IMR-90 (cell line): ENCODE measurements at regions not wholly inside any gene's neighbourhood (a gene's known extent, or its start where the extent isn't known, plus 50 kb on each side); places are given as distances from the start of the nearest gene placed in this dataset.

Source experiments
- ATAC-seq: fragments of 200-7000 bp; cut with Tn5 transposase; 2 replicates; pipeline ENCODE4 v1.9.1; 2020; ENCODE audit warnings: low read depth, mild to moderate bottlenecking, moderate library complexity
- BruUV-seq: library from RNA; stranded (reverse); fragments of 400-500 nt; replicated peaks from 2 replicates; lab custom pipeline; 2021; lab: Mats Ljungman, UMichigan
- CTCF ChIA-PET: fragments of 300-600 bp; formaldehyde crosslinking; extraction: SDS; loops from one replicate; lab custom pipeline; 2021; ENCODE audit warnings: antibody characterized with exemption; lab: Yijun Ruan, JAX
- POLR2A ChIA-PET: fragments of 300-600 bp; sonication (Branson Sonifier 250); formaldehyde crosslinking; loops from one replicate; lab custom pipeline; 2022; ENCODE audit warnings: antibody characterized with exemption; ENCODE audit not compliant: unreplicated experiment; lab: Charles Lee
- DNase-seq: peaks from one replicate; pipeline ENCODE4 v3.0.0; 2013
- H2AFZ ChIP-seq: replicated peaks from 2 replicates; pipeline ENCODE3; 2013; ENCODE audit warnings: low read length, mild to moderate bottlenecking; ENCODE audit not compliant: poor library complexity
- H2AK5ac ChIP-seq: 2 replicates; pipeline ENCODE4 v1.6.1; 2013; ENCODE audit warnings: low read depth, low read length, inconsistent platforms
- H2AK9ac ChIP-seq: replicated peaks from 2 replicates; pipeline ENCODE3; 2013; ENCODE audit warnings: mild to moderate bottlenecking, low read depth, low read length, moderate library complexity; ENCODE audit not compliant: poor library complexity
- H2BK120ac ChIP-seq: 2 replicates; pipeline ENCODE4 v1.6.1; 2013; ENCODE audit warnings: low read depth, low read length, inconsistent platforms
- H2BK15ac ChIP-seq: 3 replicates; pipeline ENCODE4 v1.6.1; 2013; ENCODE audit warnings: low read depth, low read length, inconsistent platforms
- H2BK20ac ChIP-seq: 2 replicates; pipeline ENCODE4 v1.6.1; 2013; ENCODE audit warnings: low read depth, mild to moderate bottlenecking, inconsistent platforms, low read length, moderate library complexity
- H2BK5ac ChIP-seq: 2 replicates; pipeline ENCODE4 v1.6.1; 2013; ENCODE audit warnings: mild to moderate bottlenecking, low read depth, low read length, inconsistent platforms; ENCODE audit not compliant: poor library complexity, severe bottlenecking
- H3K14ac ChIP-seq: replicated peaks from 2 replicates; pipeline ENCODE4 v1.6.1; 2013; ENCODE audit warnings: low read depth, low read length, inconsistent platforms
- H3K18ac ChIP-seq: 2 replicates; pipeline ENCODE4 v1.6.1; 2013; ENCODE audit warnings: low read depth, low read length, control low read depth
- H3K23ac ChIP-seq: 2 replicates; pipeline ENCODE4 v1.6.1; 2013; ENCODE audit warnings: low read depth, low read length, inconsistent platforms
- H3K27ac ChIP-seq: 2 replicates; pipeline ENCODE4 v1.5.1; 2013; ENCODE audit warnings: mild to moderate bottlenecking, control low read depth, low read length; ENCODE audit not compliant: insufficient read depth
- H3K27me3 ChIP-seq: 2 replicates; pipeline ENCODE4 v1.6.1; 2013; ENCODE audit warnings: low read length; ENCODE audit not compliant: control insufficient read depth, insufficient read depth
- H3K36me3 ChIP-seq: 2 replicates; pipeline ENCODE4 v1.6.1; 2013; ENCODE audit warnings: low read length, mixed read lengths; ENCODE audit not compliant: control insufficient read depth, insufficient read depth
- H3K4ac ChIP-seq: 2 replicates; pipeline ENCODE4 v1.6.1; 2013; ENCODE audit warnings: low read depth, low read length, inconsistent platforms
- H3K4me1 ChIP-seq: 2 replicates; pipeline ENCODE4 v1.6.1; 2013; ENCODE audit warnings: low read length, mixed read lengths; ENCODE audit not compliant: control insufficient read depth, insufficient read depth
- H3K4me2 ChIP-seq: 2 replicates; pipeline ENCODE4 v1.6.1; 2013; ENCODE audit warnings: low read depth, mild to moderate bottlenecking, control low read depth, low read length, moderate library complexity
- H3K4me3 ChIP-seq: 2 replicates; pipeline ENCODE4 v1.5.1; 2013; ENCODE audit warnings: low read depth, mild to moderate bottlenecking, control low read depth, low read length, moderate library complexity; ENCODE audit not compliant: insufficient read depth
- H3K56ac ChIP-seq: 2 replicates; pipeline ENCODE4 v1.6.1; 2013; ENCODE audit warnings: low read length, inconsistent platforms; ENCODE audit not compliant: insufficient read depth; ENCODE audit errors: extremely low read depth
- H3K79me1 ChIP-seq, 2 experiments: 2 replicates each; pipeline ENCODE4 v1.6.1; 2013; ENCODE audit warnings: low read length in 2 of 2, inconsistent platforms in 1 of 2, low read depth in 1 of 2
- H3K9ac ChIP-seq: 2 replicates; pipeline ENCODE4 v1.6.1; 2013; ENCODE audit warnings: low read depth, low read length, control low read depth
- H3K9me1 ChIP-seq: 2 replicates; pipeline ENCODE4 v1.6.1; 2013; ENCODE audit warnings: low read length, inconsistent platforms; ENCODE audit not compliant: insufficient read depth
- H3K9me3 ChIP-seq: 2 replicates; pipeline ENCODE4 v1.6.1; 2013; ENCODE audit warnings: low read length; ENCODE audit not compliant: control insufficient read depth, insufficient read depth
- H4K20me1 ChIP-seq: 2 replicates; pipeline ENCODE4 v1.6.1; 2013; ENCODE audit warnings: low read length, inconsistent platforms; ENCODE audit not compliant: insufficient read depth
- H4K5ac ChIP-seq: 2 replicates; pipeline ENCODE4 v1.6.1; 2013; ENCODE audit warnings: mild to moderate bottlenecking, low read depth, low read length, control low read depth
- H4K8ac ChIP-seq, 2 experiments: 2 replicates each; pipeline ENCODE4 v1.6.1; 2013; ENCODE audit warnings: low read depth in 2 of 2, low read length in 2 of 2, control low read depth in 1 of 2, inconsistent platforms in 1 of 2
- H4K91ac ChIP-seq: 2 replicates; pipeline ENCODE4 v1.6.1; 2013; ENCODE audit warnings: low read depth, low read length, inconsistent platforms; ENCODE audit not compliant: insufficient read depth
- BHLHE40 ChIP-seq: fragments of 150-350 bp; IDR thresholded peaks from 2 replicates; pipeline ENCODE4 v1.6.1; 2016; ENCODE audit warnings: mild to moderate bottlenecking, low read depth, low read length
- CEBPB ChIP-seq: IDR thresholded peaks from 2 replicates; pipeline ENCODE4 v1.6.1; 2012; ENCODE audit warnings: low read depth, low read length, improper control_type of control experiment
- CHD1 ChIP-seq: IDR thresholded peaks from 2 replicates; pipeline ENCODE4 v1.6.1; 2012; ENCODE audit warnings: low read depth, low read length, improper control_type of control experiment
- FOS ChIP-seq: fragments of 150-350 bp; IDR thresholded peaks from 2 replicates; pipeline ENCODE4 v1.6.1; 2016; ENCODE audit warnings: low read depth, low read length
- MAFK ChIP-seq: IDR thresholded peaks from 2 replicates; pipeline ENCODE4 v1.6.1; 2012; ENCODE audit warnings: low read depth, low read length, improper control_type of control experiment
- MAZ ChIP-seq: IDR thresholded peaks from 2 replicates; pipeline ENCODE4 v1.6.1; 2012; ENCODE audit warnings: low read depth, mild to moderate bottlenecking, low read length, improper control_type of control experiment, moderate library complexity, borderline replicate concordance
- MXI1 ChIP-seq: IDR thresholded peaks from 2 replicates; pipeline ENCODE4 v1.6.1; 2012; ENCODE audit warnings: low read depth, mild to moderate bottlenecking, low read length, moderate library complexity, borderline replicate concordance
- NFE2L2 ChIP-seq: fragments of 150-350 bp; IDR thresholded peaks from 2 replicates; pipeline ENCODE4 v1.6.1; 2016; ENCODE audit warnings: low read depth, mild to moderate bottlenecking, low read length
- POLR2A ChIP-seq: IDR thresholded peaks from 2 replicates; pipeline ENCODE4 v1.6.1; 2012; ENCODE audit warnings: mild to moderate bottlenecking, low read depth, low read length
- RAD21 ChIP-seq: IDR thresholded peaks from 2 replicates; pipeline ENCODE4 v1.6.1; 2012; ENCODE audit warnings: low read length, improper control_type of control experiment
- RCOR1 ChIP-seq: IDR thresholded peaks from 2 replicates; pipeline ENCODE4 v1.6.1; 2012; ENCODE audit warnings: mild to moderate bottlenecking, low read length, improper control_type of control experiment; ENCODE audit not compliant: insufficient replicate concordance
- RFX5 ChIP-seq: IDR thresholded peaks from 2 replicates; pipeline ENCODE4 v1.8.0; 2012; ENCODE audit warnings: low read depth, mild to moderate bottlenecking, low read length, moderate library complexity
- SMC3 ChIP-seq: fragments of 150-350 bp; IDR thresholded peaks from 2 replicates; pipeline ENCODE4 v1.6.1; 2016; ENCODE audit warnings: low read depth, mild to moderate bottlenecking, antibody characterized with exemption, low read length, moderate library complexity
- WGBS, 2 experiments: methylation state at CpG; one replicate each; pipeline versions ENCODE4 v1.1.5 to v1.1.7; 2013; ENCODE audit warnings: missing lambda C conversion rate in 2 of 2; ENCODE audit not compliant: insufficient read length in 1 of 2; ENCODE audit errors: extremely low coverage in 2 of 2; 5-methylcytosine and 5-hydroxymethylcytosine counted together
- dilution Hi-C: fragments of 300-500 bp; cut with HindIII; formaldehyde crosslinking; loops from one replicate; pipeline ENCODE4 v1.14.3; 2018; ENCODE audit warnings: low sequenced_read_pairs; ENCODE audit not compliant: unreplicated experiment
- in situ Hi-C: fragments of 300-500 bp; cut with MboI; formaldehyde crosslinking; loops from 3 replicates; pipeline ENCODE4 v1.14.3; 2019; ENCODE audit warnings: low sequenced_read_pairs, inconsistent platforms, mixed read lengths
- intact Hi-C: fragments of 100-400 bp; cut with micrococcal nuclease; formaldehyde crosslinking; loops from 2 replicates; pipeline ENCODE4 v1.10.0; 2022
- TF ChIP-seq, protein P1 (sequence below): fragments of 150-350 bp; IDR thresholded peaks from 2 replicates; pipeline ENCODE4 v1.6.1; 2017; ENCODE audit warnings: mild to moderate bottlenecking, antibody characterized with exemption, low read length, low read depth
- TF ChIP-seq, protein P2 (sequence below): fragments of 150-350 bp; IDR thresholded peaks from 2 replicates; pipeline ENCODE4 v1.6.1; 2016; ENCODE audit warnings: low read depth, mild to moderate bottlenecking, low read length, moderate library complexity, borderline replicate concordance
- TF ChIP-seq, protein P3 (sequence below): conservative IDR thresholded peaks from 2 replicates; pipeline ENCODE4 v1.5.1; 2012; ENCODE audit warnings: mild to moderate bottlenecking, low read depth, low read length, improper control_type of control experiment

- H3K23ac ChIP-seq: no peak overlapping the region
- no peaks in the 10 kb centered on the region for H4K20me1 ChIP-seq
- no peak overlapping the region for H2BK15ac ChIP-seq
- no peak overlapping the region for H4K8ac ChIP-seq
- H3K56ac ChIP-seq: no peak overlapping the region
- H3K36me3 ChIP-seq: no peaks in the 10 kb centered on the region
- H2AK5ac ChIP-seq: no peak overlapping the region
- no peak overlapping the region for H2AK9ac ChIP-seq
- no peak overlapping the region for H4K5ac ChIP-seq
- no peak for ATAC-seq
- dilution Hi-C loops (no loop called here), in situ Hi-C loops (no loop called here), intact Hi-C loops (no loop called here)
- POLR2A ChIA-PET: no interaction called here
- no peaks in the 10 kb centered on the region for H3K79me1 ChIP-seq
- peaks cover 8% of the 10 kb centered on the region for H3K4me1 ChIP-seq
- CTCF ChIA-PET: no interaction called here
- no peak overlapping the region for H3K4ac ChIP-seq
- H3K18ac ChIP-seq: no peak overlapping the region
- H2BK5ac ChIP-seq: no peak overlapping the region
- H3K27ac ChIP-seq: no peak overlapping the region
- no peak overlapping the region for H2BK20ac ChIP-seq
- no peaks in the 10 kb centered on the region for H3K9me3 ChIP-seq
- H3K27me3 ChIP-seq: no peaks in the 10 kb centered on the region
- no peak overlapping the region for H3K4me3 ChIP-seq
- H2BK120ac ChIP-seq: no peak overlapping the region
- H3K9me1 ChIP-seq: peaks cover 5% of the 10 kb centered on the region; the same call in 1 of the 2 replicates
- no CpG with 5 or more reads among the region's 2 CpGs for WGBS, 2 experiments
- H3K9ac ChIP-seq: no peak overlapping the region
- H3K4me2 ChIP-seq: no peak overlapping the region
- H3K14ac ChIP-seq: no peak overlapping the region
- no TSS peak for BruUV-seq
- H4K91ac ChIP-seq: no peak overlapping the region
- TF ChIP-seq RAD21 (no peak), MAFK (no peak), BHLHE40 (no peak), MXI1 (no peak), SMC3 (no peak), CEBPB (no peak), FOS (no peak), CHD1 (no peak), RCOR1 (no peak), POLR2A (no peak), NFE2L2 (no peak), MAZ (no peak), RFX5 (no peak)
- TF ChIP-seq, protein P1, sequence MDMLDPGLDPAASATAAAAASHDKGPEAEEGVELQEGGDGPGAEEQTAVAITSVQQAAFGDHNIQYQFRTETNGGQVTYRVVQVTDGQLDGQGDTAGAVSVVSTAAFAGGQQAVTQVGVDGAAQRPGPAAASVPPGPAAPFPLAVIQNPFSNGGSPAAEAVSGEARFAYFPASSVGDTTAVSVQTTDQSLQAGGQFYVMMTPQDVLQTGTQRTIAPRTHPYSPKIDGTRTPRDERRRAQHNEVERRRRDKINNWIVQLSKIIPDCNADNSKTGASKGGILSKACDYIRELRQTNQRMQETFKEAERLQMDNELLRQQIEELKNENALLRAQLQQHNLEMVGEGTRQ: no peak
- TF ChIP-seq, protein P2, sequence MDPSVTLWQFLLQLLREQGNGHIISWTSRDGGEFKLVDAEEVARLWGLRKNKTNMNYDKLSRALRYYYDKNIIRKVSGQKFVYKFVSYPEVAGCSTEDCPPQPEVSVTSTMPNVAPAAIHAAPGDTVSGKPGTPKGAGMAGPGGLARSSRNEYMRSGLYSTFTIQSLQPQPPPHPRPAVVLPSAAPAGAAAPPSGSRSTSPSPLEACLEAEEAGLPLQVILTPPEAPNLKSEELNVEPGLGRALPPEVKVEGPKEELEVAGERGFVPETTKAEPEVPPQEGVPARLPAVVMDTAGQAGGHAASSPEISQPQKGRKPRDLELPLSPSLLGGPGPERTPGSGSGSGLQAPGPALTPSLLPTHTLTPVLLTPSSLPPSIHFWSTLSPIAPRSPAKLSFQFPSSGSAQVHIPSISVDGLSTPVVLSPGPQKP: no peak
- TF ChIP-seq, protein P3, sequence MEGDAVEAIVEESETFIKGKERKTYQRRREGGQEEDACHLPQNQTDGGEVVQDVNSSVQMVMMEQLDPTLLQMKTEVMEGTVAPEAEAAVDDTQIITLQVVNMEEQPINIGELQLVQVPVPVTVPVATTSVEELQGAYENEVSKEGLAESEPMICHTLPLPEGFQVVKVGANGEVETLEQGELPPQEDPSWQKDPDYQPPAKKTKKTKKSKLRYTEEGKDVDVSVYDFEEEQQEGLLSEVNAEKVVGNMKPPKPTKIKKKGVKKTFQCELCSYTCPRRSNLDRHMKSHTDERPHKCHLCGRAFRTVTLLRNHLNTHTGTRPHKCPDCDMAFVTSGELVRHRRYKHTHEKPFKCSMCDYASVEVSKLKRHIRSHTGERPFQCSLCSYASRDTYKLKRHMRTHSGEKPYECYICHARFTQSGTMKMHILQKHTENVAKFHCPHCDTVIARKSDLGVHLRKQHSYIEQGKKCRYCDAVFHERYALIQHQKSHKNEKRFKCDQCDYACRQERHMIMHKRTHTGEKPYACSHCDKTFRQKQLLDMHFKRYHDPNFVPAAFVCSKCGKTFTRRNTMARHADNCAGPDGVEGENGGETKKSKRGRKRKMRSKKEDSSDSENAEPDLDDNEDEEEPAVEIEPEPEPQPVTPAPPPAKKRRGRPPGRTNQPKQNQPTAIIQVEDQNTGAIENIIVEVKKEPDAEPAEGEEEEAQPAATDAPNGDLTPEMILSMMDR: no peak
- no peak for DNase-seq
- H2AFZ ChIP-seq: no peak overlapping the region
Measured at GRCh38 chr6:134768931-134769330, 181.0 kb downstream of the ALDH8A1 start.
